Adrenal gland (tissue), 9 donors: ENCODE measurements at regions not wholly inside any gene's neighbourhood (a gene's known extent, or its start where the extent isn't known, plus 50 kb on each side); places are given as distances from the start of the nearest gene placed in this dataset.

ENCODE experiments used
- DNase-seq, 7 donors: peaks; one replicate each; pipeline ENCODE4 v3.0.0-alpha.2; 2019 to 2020
- H3K27ac ChIP-seq, 5 donors: fragments of 200-600 bp; sonication (generic) in 4 of 5; 1 replicate in 3 of 5; 2 replicates in 2 of 5; pipeline versions ENCODE4 v1.5.1 to v1.8.0; 2016 to 2020; ENCODE audit warnings: mild to moderate bottlenecking in 1 of 5
- H3K27me3 ChIP-seq: fragments of 200-600 bp; 2 replicates; pipeline ENCODE4 v1.8.0; 2021
- H3K36me3 ChIP-seq, 2 donors: fragments of 200-600 bp; replicated peaks in 1 of 2; 1 replicate in 1 of 2; 2 replicates in 1 of 2; pipeline versions ENCODE4 v1.5.1 to v1.8.0; 2018 to 2022
- H3K4me1 ChIP-seq, 2 donors: fragments of 200-600 bp; replicated peaks in 1 of 2; 1 replicate in 1 of 2; 2 replicates in 1 of 2; pipeline versions ENCODE4 v1.5.1 to v1.8.0; 2018 to 2021
- H3K4me3 ChIP-seq, 4 donors: fragments of 200-600 bp; sonication (generic) in 3 of 4; one replicate each; pipeline ENCODE4 v1.5.1; 2016 to 2018
- H3K9me3 ChIP-seq, 3 donors: fragments of 200-600 bp; sonication (generic) in 1 of 3; replicated peaks in 1 of 3; 1 replicate in 2 of 3; 2 replicates in 1 of 3; pipeline versions ENCODE4 v1.5.1 to v1.8.0; 2016 to 2021
- CTCF ChIP-seq, 6 experiments: fragments of 450-650 bp in 4 of 6; fragments of 200-600 bp in 2 of 6; sonication (generic) in 1 of 6; IDR thresholded peaks; 1 replicate in 5 of 6; 2 replicates in 1 of 6; pipeline versions ENCODE4 v1.5.1 to v1.8.0; 2016 to 2021; ENCODE audit warnings: antibody characterized with exemption in 6 of 6, mild to moderate bottlenecking in 2 of 6, moderate library complexity in 1 of 6
- POLR2A ChIP-seq, 2 donors: fragments of 450-650 bp; IDR thresholded peaks; one replicate each; pipeline ENCODE4 v1.6.1; 2017; ENCODE audit warnings: antibody characterized with exemption in 2 of 2, mild to moderate bottlenecking in 2 of 2, moderate library complexity in 1 of 2
- WGBS, 4 donors: extraction: QIAGEN DNeasy Blood & Tissue Kit in 2 of 4; methylation state at CpG; one replicate each; pipeline versions ENCODE4 v1.1.5 to v1.1.7; 2013 to 2017; 5-methylcytosine and 5-hydroxymethylcytosine counted together
- intact Hi-C, 2 donors: fragments of 100-400 bp; cut with DNase I; formaldehyde crosslinking; loops; one replicate each; pipeline versions ENCODE4 v1.14.1 to v1.15.0; 2022 to 2023
- donor health status: healthy with polysubstance abuse.
- donor health status: Bipolar disorder and iron deficiency.
- donor health status: DM: yes; HTN: yes; CAD: no.
- donor health status: DM: no; HTN: no; CAD: no.
- donor health status: DM: no; HTN: no; CAD: no.

GRCh38 chr14:100409651-100410050, 86.5 kb downstream of the SLC25A47 start:
- Histone ChIP-seq H3K4me3 (no peak overlapping the region), H3K27ac (peak overlapping the region in 1 of 5 donors; percentile 59), H3K27me3 (no peaks in the 10 kb centered on the region), H3K4me1 (peaks cover 0 to 9% of the 10 kb centered on the region in 2 donors), H3K36me3 (no peaks in the 10 kb centered on the region), H3K9me3 (no peaks in the 10 kb centered on the region)
- no peak for TF ChIP-seq POLR2A (IDR thresholded peaks at IDR 0.05)
- TF ChIP-seq CTCF (IDR thresholded peaks at IDR 0.05) = no peak
- intact Hi-C loops = loop anchor here in 1 of 2 donors (10.0 kb wide), 3 partner anchors 135 to 1215 kb away; no protein-coding TSS in a partner anchor
- no peak for DNase-seq
- 68 to 75% (median 73%) methylated on average over 2 of the region's 2 CpGs for WGBS, 4 donors

- H3K4me3 ChIP-seq = no peak overlapping the region
- TF ChIP-seq POLR2A (IDR thresholded peaks at IDR 0.05) (no peak), CTCF (IDR thresholded peaks at IDR 0.05) (no peak)
- DNase-seq = no peak
- H3K27ac ChIP-seq = peak overlapping the region in 1 of 5 donors; percentile 59
- intact Hi-C loops = loop anchor here in 1 of 2 donors (10.0 kb wide), 2 partner anchors 135 to 245 kb away; no protein-coding TSS in a partner anchor
- no peaks in the 10 kb centered on the region for H3K9me3 ChIP-seq
- no peaks in the 10 kb centered on the region for H3K27me3 ChIP-seq
- peaks cover 0 to 9% of the 10 kb centered on the region in 2 donors for H3K4me1 ChIP-seq
- 84 to 91% (median 88%) methylated on average over 8 of the region's 8 CpGs for WGBS, 4 donors
- H3K36me3 ChIP-seq = no peaks in the 10 kb centered on the region
Observed at GRCh38 chr14:100410056-100410565, 87.0 kb downstream of the SLC25A47 start.

GRCh38 chr14:100413699-100414098, 90.6 kb downstream of the SLC25A47 start:
- Histone ChIP-seq H3K4me1 (peaks cover 3 to 6% of the 10 kb centered on the region in 2 donors), H3K27ac (no peak overlapping the region), H3K36me3 (no peaks in the 10 kb centered on the region), H3K27me3 (no peaks in the 10 kb centered on the region), H3K4me3 (no peak overlapping the region), H3K9me3 (no peaks in the 10 kb centered on the region)
- no peak for TF ChIP-seq CTCF (IDR thresholded peaks at IDR 0.05)
- no peak for TF ChIP-seq POLR2A (IDR thresholded peaks at IDR 0.05)
- DNase-seq = no peak
- WGBS, 4 donors = 95 to 99% (median 97%) methylated on average over 7 of the region's 7 CpGs
- intact Hi-C loops = loop anchor here in 1 of 2 donors (10.0 kb wide), 2 partner anchors 131 to 241 kb away; no protein-coding TSS in a partner anchor

- Histone ChIP-seq H3K27me3 (no peaks in the 10 kb centered on the region), H3K4me1 (peaks cover 3 to 4% of the 10 kb centered on the region in 2 donors), H3K9me3 (no peaks in the 10 kb centered on the region), H3K27ac (no peak overlapping the region), H3K4me3 (no peak overlapping the region), H3K36me3 (no peaks in the 10 kb centered on the region)
- WGBS, 4 donors = 67 to 83% (median 75%) methylated on average over 3 of the region's 3 CpGs
- intact Hi-C loops = loop anchor here in 1 of 2 donors (10.0 kb wide), 2 partner anchors 130 to 240 kb away; no protein-coding TSS in a partner anchor
- TF ChIP-seq CTCF (IDR thresholded peaks at IDR 0.05) (no peak), POLR2A (IDR thresholded peaks at IDR 0.05) (no peak)
- no peak for DNase-seq
Observed at GRCh38 chr14:100415226-100415625, 92.1 kb downstream of the SLC25A47 start.
